K562 (cell line): ENCODE measurements at regions not wholly inside any gene's neighbourhood (a gene's known extent, or its start where the extent isn't known, plus 50 kb on each side); places are given as distances from the start of the nearest gene placed in this dataset.
A peak's percentile ranks its signal among the peaks of the same experiment; 100 is the strongest.

Experiments used
- DDX20 ChIP-seq: fragments of 450-650 bp; IDR thresholded peaks from 2 replicates; pipeline ENCODE4 v1.6.1; 2016; ENCODE audit warnings: missing genetic modification characterization, low read depth, mild to moderate bottlenecking, missing compliant biosample characterization, moderate library complexity
- EZH2 ChIP-seq: IDR thresholded peaks from 2 replicates; pipeline ENCODE4 v1.6.1; 2012; ENCODE audit warnings: low read depth, mild to moderate bottlenecking, inconsistent platforms, low read length, borderline replicate concordance
- FOXP1 ChIP-seq: sonication (generic); formaldehyde crosslinking; IDR thresholded peaks from 2 replicates; pipeline ENCODE4 v1.8.0; 2022; ENCODE audit warnings: mild to moderate bottlenecking, missing genetic modification reagents
- HMBOX1 ChIP-seq: sonication (generic); IDR thresholded peaks from 2 replicates; pipeline ENCODE4 v1.6.1; 2016
- SMAD3 ChIP-seq: fragments of 450-650 bp; formaldehyde crosslinking; conservative IDR thresholded peaks from 2 replicates; pipeline ENCODE4 v1.4.0; 2020; ENCODE audit warnings: mild to moderate bottlenecking
- SREBF2 ChIP-seq: sonication (generic); formaldehyde crosslinking; IDR thresholded peaks from 2 replicates; pipeline ENCODE4 v1.4.0; 2020; ENCODE audit warnings: mild to moderate bottlenecking, missing genetic modification reagents
- TAF7 ChIP-seq: fragments of 450-650 bp; IDR thresholded peaks from 2 replicates; pipeline ENCODE4 v1.6.1; 2016; ENCODE audit warnings: missing genetic modification characterization, missing compliant biosample characterization
- TBP ChIP-seq: optimal IDR thresholded peaks from 2 replicates; pipeline ENCODE3; 2011; ENCODE audit warnings: low read depth, low read length, improper control_type of control experiment
- TEAD4 ChIP-seq, 2 experiments: sonication (generic) in 1 of 2; formaldehyde crosslinking in 1 of 2; IDR thresholded peaks; 2 replicates each; pipeline versions ENCODE4 v1.6.1 to v1.8.0; 2012 to 2022; ENCODE audit warnings: borderline replicate concordance in 1 of 2, inconsistent platforms in 1 of 2, low read length in 1 of 2, mild to moderate bottlenecking in 1 of 2, missing genetic modification reagents in 1 of 2
- TGIF2 ChIP-seq: sonication (generic); formaldehyde crosslinking; IDR thresholded peaks from 2 replicates; pipeline ENCODE4 v1.8.1; 2022; ENCODE audit warnings: mild to moderate bottlenecking, missing genetic modification reagents, moderate library complexity
- ZEB2 ChIP-seq: fragments of 450-650 bp; IDR thresholded peaks from 2 replicates; pipeline ENCODE4 v1.6.1; 2016
- TF ChIP-seq, protein P1 (sequence below), 3 experiments: IDR thresholded peaks in 2 of 3; conservative IDR thresholded peaks in 1 of 3; 2 replicates each; pipeline ENCODE4 v1.5.1; 2011 to 2012; ENCODE audit warnings: low read length in 3 of 3, mild to moderate bottlenecking in 3 of 3, control low read depth in 2 of 3, improper control_type of control experiment in 1 of 3, inconsistent platforms in 1 of 3, low read depth in 1 of 3, mixed read lengths in 1 of 3, moderate library complexity in 1 of 3; ENCODE audit not compliant: insufficient read depth in 2 of 3

- TF ChIP-seq TEAD4 (IDR thresholded peaks at IDR 0.05; ENCODE audit: low read length) (no peak), TEAD4 (CRISPR knock-in tag; IDR thresholded peaks at IDR 0.05; ENCODE audit: borderline replicate concordance) (no peak), EZH2 (no peak), HMBOX1 (no peak), TBP (no peak), TGIF2 (no peak), SREBF2 (CRISPR knock-in tag) (no peak), DDX20 (tag) (no peak), ZEB2 (no peak), FOXP1 (no peak), SMAD3 (no peak), TAF7 (tag) (no peak)
- TF ChIP-seq, protein P1, sequence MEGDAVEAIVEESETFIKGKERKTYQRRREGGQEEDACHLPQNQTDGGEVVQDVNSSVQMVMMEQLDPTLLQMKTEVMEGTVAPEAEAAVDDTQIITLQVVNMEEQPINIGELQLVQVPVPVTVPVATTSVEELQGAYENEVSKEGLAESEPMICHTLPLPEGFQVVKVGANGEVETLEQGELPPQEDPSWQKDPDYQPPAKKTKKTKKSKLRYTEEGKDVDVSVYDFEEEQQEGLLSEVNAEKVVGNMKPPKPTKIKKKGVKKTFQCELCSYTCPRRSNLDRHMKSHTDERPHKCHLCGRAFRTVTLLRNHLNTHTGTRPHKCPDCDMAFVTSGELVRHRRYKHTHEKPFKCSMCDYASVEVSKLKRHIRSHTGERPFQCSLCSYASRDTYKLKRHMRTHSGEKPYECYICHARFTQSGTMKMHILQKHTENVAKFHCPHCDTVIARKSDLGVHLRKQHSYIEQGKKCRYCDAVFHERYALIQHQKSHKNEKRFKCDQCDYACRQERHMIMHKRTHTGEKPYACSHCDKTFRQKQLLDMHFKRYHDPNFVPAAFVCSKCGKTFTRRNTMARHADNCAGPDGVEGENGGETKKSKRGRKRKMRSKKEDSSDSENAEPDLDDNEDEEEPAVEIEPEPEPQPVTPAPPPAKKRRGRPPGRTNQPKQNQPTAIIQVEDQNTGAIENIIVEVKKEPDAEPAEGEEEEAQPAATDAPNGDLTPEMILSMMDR (IDR thresholded peaks at IDR 0.05 in 2 of 3, conservative IDR thresholded peaks at IDR 0.05 in 1 of 3; ENCODE audit: insufficient read depth in 2 of 3, low read depth in 1 of 3, low read length in 3 of 3): peak; percentile 63 to 90 (median 66)
These were observed 393.7 kb upstream of the PDE4D start for GRCh38 chr5:60287174-60287771.
